H1 (cell line): ENCODE measurements at regions not wholly inside any gene's neighbourhood (a gene's known extent, or its start where the extent isn't known, plus 50 kb on each side); places are given as distances from the start of the nearest gene placed in this dataset.

Source experiments
- CTCF ChIA-PET: fragments of 300-600 bp; sonication (Branson Sonifier 250); formaldehyde crosslinking; loops from one replicate; lab custom pipeline; 2021; ENCODE audit not compliant: partially characterized antibody; lab: Charles Lee
- POLR2A ChIA-PET: fragments of 300-600 bp; sonication (Branson Sonifier 250); formaldehyde crosslinking; loops from one replicate; lab custom pipeline; 2021; ENCODE audit warnings: inconsistent platforms; ENCODE audit not compliant: partially characterized antibody; lab: Charles Lee
- DNase-seq, 2 experiments: peaks; one replicate each; pipeline versions ENCODE4 v3.0.0 to v3.0.0-alpha.2; 2010 to 2022; ENCODE audit warnings: low spot score in 2 of 2, low read depth in 1 of 2, mixed read lengths in 1 of 2
- FAIRE-seq: peaks from 2 replicates; lab custom pipeline; 2011; peaks lifted over from hg19 to GRCh38; lab: Jason Lieb, UNC
- H2AFZ ChIP-seq: 2 replicates; pipeline ENCODE4 v1.8.1; 2012; ENCODE audit warnings: low read length, inconsistent platforms
- H2AK5ac ChIP-seq: 2 replicates; pipeline ENCODE4 v1.6.1; 2013; ENCODE audit warnings: low read depth, low read length
- H2BK120ac ChIP-seq: replicated peaks from 2 replicates; pipeline ENCODE3; 2013; ENCODE audit warnings: low read depth, low read length, inconsistent platforms
- H2BK12ac ChIP-seq: 2 replicates; pipeline ENCODE4 v1.6.1; 2013; ENCODE audit warnings: low read depth, low read length
- H2BK15ac ChIP-seq: 2 replicates; pipeline ENCODE4 v1.6.1; 2013; ENCODE audit warnings: low read length
- H2BK20ac ChIP-seq: 2 replicates; pipeline ENCODE4 v1.6.1; 2013; ENCODE audit warnings: low read length
- H2BK5ac ChIP-seq: 2 replicates; pipeline ENCODE4 v1.6.1; 2013; ENCODE audit warnings: low read depth, low read length
- H3K14ac ChIP-seq: 2 replicates; pipeline ENCODE4 v1.6.1; 2013; ENCODE audit warnings: inconsistent platforms; ENCODE audit not compliant: insufficient read length
- H3K18ac ChIP-seq: 2 replicates; pipeline ENCODE4 v1.6.1; 2013; ENCODE audit warnings: low read length; ENCODE audit errors: extremely low read depth
- H3K23ac ChIP-seq: 2 replicates; pipeline ENCODE4 v1.6.1; 2013; ENCODE audit warnings: inconsistent platforms; ENCODE audit not compliant: insufficient read length
- H3K23me2 ChIP-seq: 2 replicates; pipeline ENCODE4 v1.6.1; 2013; ENCODE audit warnings: low read depth, low read length
- H3K27ac ChIP-seq: 2 replicates; pipeline ENCODE4 v1.6.1; 2011; ENCODE audit warnings: low read depth, low read length, inconsistent platforms
- H3K27me3 ChIP-seq, 4 experiments: replicated peaks in 1 of 4; 1 replicate in 1 of 4; 2 replicates in 3 of 4; pipeline versions ENCODE4 v1.6.1 to v1.8.1; 2011 to 2013; ENCODE audit warnings: low read length in 3 of 4, mild to moderate bottlenecking in 3 of 4, inconsistent platforms in 2 of 4, mixed read lengths in 2 of 4, moderate library complexity in 1 of 4; ENCODE audit not compliant: control insufficient read depth in 3 of 4, insufficient read depth in 3 of 4; ENCODE audit errors: extremely low read depth in 1 of 4
- H3K36me3 ChIP-seq, 4 experiments: 2 replicates each; pipeline versions ENCODE4 v1.6.1 to v1.8.1; 2011 to 2013; ENCODE audit warnings: mild to moderate bottlenecking in 4 of 4, low read length in 3 of 4, moderate library complexity in 2 of 4, control low read depth in 1 of 4, inconsistent platforms in 1 of 4; ENCODE audit not compliant: insufficient read depth in 4 of 4, control insufficient read depth in 2 of 4
- H3K4ac ChIP-seq: replicated peaks from 2 replicates; pipeline ENCODE3; 2013; ENCODE audit warnings: low read length, low read depth, mixed read lengths, inconsistent platforms; ENCODE audit not compliant: insufficient read length
- H3K4me1 ChIP-seq, 4 experiments: replicated peaks in 1 of 4; 1 replicate in 1 of 4; 2 replicates in 3 of 4; pipeline versions ENCODE4 v1.6.1 to v1.8.1; 2011 to 2013; ENCODE audit warnings: low read length in 3 of 4, inconsistent platforms in 2 of 4, mixed read lengths in 1 of 4; ENCODE audit not compliant: insufficient read depth in 4 of 4, control insufficient read depth in 3 of 4
- H3K4me2 ChIP-seq, 2 experiments: 2 replicates each; pipeline versions ENCODE4 v1.6.1 to v1.8.1; 2011 to 2013; ENCODE audit warnings: low read depth in 2 of 2, low read length in 2 of 2, control low read depth in 1 of 2, inconsistent platforms in 1 of 2, mild to moderate bottlenecking in 1 of 2; ENCODE audit not compliant: insufficient read depth in 1 of 2
- H3K4me3 ChIP-seq, 4 experiments: fragments of 200-600, 300-600 bp in 1 of 4; sonication (generic), shearing (Covaris generic), sonication (Bioruptor Twin) in 1 of 4; 2 replicates each; pipeline versions ENCODE4 v1.5.1 to v1.8.1; 2011 to 2016; ENCODE audit warnings: low read length in 4 of 4, low read depth in 3 of 4, control low read depth in 2 of 4, inconsistent platforms in 2 of 4, mild to moderate bottlenecking in 2 of 4, mixed read lengths in 1 of 4, moderate library complexity in 1 of 4; ENCODE audit not compliant: insufficient read depth in 2 of 4; ENCODE audit errors: extremely low read depth in 1 of 4
- H3K56ac ChIP-seq: replicated peaks from 2 replicates; pipeline ENCODE3; 2013; ENCODE audit warnings: low read depth, mild to moderate bottlenecking, mixed read lengths, low read length, inconsistent platforms; ENCODE audit not compliant: insufficient read length
- H3K79me1 ChIP-seq: 2 replicates; pipeline ENCODE4 v1.6.1; 2013; ENCODE audit warnings: low read depth, low read length, control low read depth
- H3K79me2 ChIP-seq, 2 experiments: 2 replicates each; pipeline versions ENCODE4 v1.6.1 to v1.8.1; 2012 to 2013; ENCODE audit warnings: low read length in 2 of 2, mild to moderate bottlenecking in 2 of 2, inconsistent platforms in 1 of 2; ENCODE audit not compliant: insufficient read depth in 2 of 2, control insufficient read depth in 1 of 2
- H3K9ac ChIP-seq, 4 experiments: replicated peaks in 1 of 4; 1 replicate in 1 of 4; 2 replicates in 3 of 4; pipeline versions ENCODE4 v1.6.1 to v1.8.1; 2011 to 2013; ENCODE audit warnings: low read depth in 3 of 4, low read length in 3 of 4, control low read depth in 2 of 4, mild to moderate bottlenecking in 2 of 4, moderate library complexity in 2 of 4, inconsistent platforms in 1 of 4; ENCODE audit errors: extremely low read depth in 1 of 4
- H3K9me3 ChIP-seq, 2 experiments: 2 replicates each; pipeline versions ENCODE4 v1.6.1 to v1.8.1; 2012 to 2013; ENCODE audit warnings: mild to moderate bottlenecking in 2 of 2, moderate library complexity in 2 of 2, control low read depth in 1 of 2, inconsistent platforms in 1 of 2, low read depth in 1 of 2, low read length in 1 of 2, mixed read lengths in 1 of 2; ENCODE audit not compliant: insufficient read depth in 2 of 2
- H4K20me1 ChIP-seq, 2 experiments: replicated peaks in 1 of 2; 2 replicates each; pipeline versions ENCODE3 to v1.8.1; 2011 to 2013; ENCODE audit warnings: inconsistent platforms in 2 of 2, low read length in 2 of 2, mild to moderate bottlenecking in 1 of 2; ENCODE audit not compliant: insufficient read depth in 2 of 2, control insufficient read depth in 1 of 2
- H4K5ac ChIP-seq: 2 replicates; pipeline ENCODE4 v1.6.1; 2013; ENCODE audit warnings: low read length, low read depth, mixed read lengths, inconsistent platforms; ENCODE audit not compliant: insufficient read length
- H4K8ac ChIP-seq: 2 replicates; pipeline ENCODE4 v1.8.0; 2013; ENCODE audit warnings: mild to moderate bottlenecking, moderate library complexity, low read length, inconsistent platforms; ENCODE audit not compliant: insufficient read depth; ENCODE audit errors: extremely low read depth
- H4K91ac ChIP-seq: replicated peaks from 2 replicates; pipeline ENCODE3; 2013; ENCODE audit warnings: low read length, mixed read lengths, inconsistent platforms; ENCODE audit not compliant: insufficient read length
- ATF3 ChIP-seq: IDR thresholded peaks from 2 replicates; pipeline ENCODE4 v1.6.1; 2011; ENCODE audit warnings: low read depth, mild to moderate bottlenecking, low read length; ENCODE audit not compliant: insufficient read depth
- MAFK ChIP-seq: IDR thresholded peaks from 2 replicates; pipeline ENCODE4 v1.6.1; 2012; ENCODE audit warnings: low read depth, mild to moderate bottlenecking, improper control_type of control experiment, low read length
- TBP ChIP-seq: IDR thresholded peaks from 2 replicates; pipeline ENCODE4 v1.6.1; 2011; ENCODE audit warnings: low read depth, low read length, improper control_type of control experiment
- WGBS, 2 experiments: shearing (Covaris generic) in 1 of 2; methylation state at CpG; one replicate each; pipeline versions ENCODE4 v1.1.6 to v1.1.7; 2013 to 2015; ENCODE audit warnings: low lambda C conversion rate in 2 of 2, mixed read lengths in 2 of 2, inconsistent platforms in 1 of 2, low coverage in 1 of 2, missing lambda C conversion rate in 1 of 2; ENCODE audit not compliant: insufficient replicate concordance in 2 of 2, insufficient coverage in 1 of 2, insufficient read length in 1 of 2; ENCODE audit errors: extremely low coverage in 1 of 2, missing lambda C conversion rate in 1 of 2; 5-methylcytosine and 5-hydroxymethylcytosine counted together
- TF ChIP-seq, protein P1 (sequence below): IDR thresholded peaks from 2 replicates; pipeline ENCODE4 v1.6.1; 2012; ENCODE audit warnings: inconsistent platforms

- H3K9me3 ChIP-seq = peaks cover 0 to 9% of the 10 kb centered on the region in 2 experiments; a peak in 1 of 4 replicates
- no peak overlapping the region for H2BK15ac ChIP-seq
- H3K79me1 ChIP-seq = no peaks in the 10 kb centered on the region
- no peak overlapping the region for H2BK12ac ChIP-seq
- peaks cover 0 to 1% (median 0%) of the 10 kb centered on the region in 4 experiments; a peak in 1 of 7 replicates for H3K4me1 ChIP-seq
- no peak overlapping the region for H3K27ac ChIP-seq
- no peak overlapping the region for H4K91ac ChIP-seq
- H4K5ac ChIP-seq = no peak overlapping the region
- H3K79me2 ChIP-seq = no peaks in the 10 kb centered on the region
- H3K18ac ChIP-seq = no peak overlapping the region
- H3K14ac ChIP-seq = no peak overlapping the region
- no peak overlapping the region for H3K9ac ChIP-seq
- no peak overlapping the region for H4K8ac ChIP-seq
- H3K4me3 ChIP-seq = no peak overlapping the region
- no peaks in the 10 kb centered on the region for H4K20me1 ChIP-seq
- H2BK5ac ChIP-seq = no peak overlapping the region
- no peaks in the 10 kb centered on the region for H3K23me2 ChIP-seq
- no peak for FAIRE-seq
- H3K27me3 ChIP-seq = no peaks in the 10 kb centered on the region
- no peak overlapping the region for H3K4ac ChIP-seq
- H3K4me2 ChIP-seq = no peak overlapping the region
- ChIA-PET CTCF (interaction anchor here (1.0 to 1.2 kb wide), 3 partner anchors 11 to 22 kb away, joined by 3 read pairs; no protein-coding TSS in a partner anchor), POLR2A (no interaction called here)
- H3K36me3 ChIP-seq = no peaks in the 10 kb centered on the region
- TF ChIP-seq TBP (no peak), ATF3 (no peak), MAFK (no peak)
- TF ChIP-seq, protein P1, sequence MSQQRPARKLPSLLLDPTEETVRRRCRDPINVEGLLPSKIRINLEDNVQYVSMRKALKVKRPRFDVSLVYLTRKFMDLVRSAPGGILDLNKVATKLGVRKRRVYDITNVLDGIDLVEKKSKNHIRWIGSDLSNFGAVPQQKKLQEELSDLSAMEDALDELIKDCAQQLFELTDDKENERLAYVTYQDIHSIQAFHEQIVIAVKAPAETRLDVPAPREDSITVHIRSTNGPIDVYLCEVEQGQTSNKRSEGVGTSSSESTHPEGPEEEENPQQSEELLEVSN = no peak
- no peak overlapping the region for H2BK120ac ChIP-seq
- no peak for DNase-seq
- no peak overlapping the region for H2AFZ ChIP-seq
- 94% methylated on average over 3 of the region's 3 CpGs; no CpG with 5 or more reads in 1 of the 2 experiments for WGBS, 2 experiments
- H3K56ac ChIP-seq = no peak overlapping the region
- no peak overlapping the region for H2AK5ac ChIP-seq
- no peak overlapping the region for H2BK20ac ChIP-seq
- no peak overlapping the region for H3K23ac ChIP-seq
Observed at GRCh38 chr1:235004840-235005391, 123.7 kb downstream of the TOMM20 start.
